Dermis microvascular lymphatic vessel endothelial cell (primary cell): ENCODE measurements at regions not wholly inside any gene's neighbourhood (a gene's known extent, or its start where the extent isn't known, plus 50 kb on each side); places are given as distances from the start of the nearest gene placed in this dataset.
A peak's percentile ranks its signal among the peaks of the same experiment; 100 is the strongest.

ENCODE experiments used
- DNase-seq, 2 donors: peaks; one replicate each; pipeline versions ENCODE4 v3.0.0 to v3.0.0-alpha.2; 2010; ENCODE audit warnings: low read depth in 2 of 2

DNA sequence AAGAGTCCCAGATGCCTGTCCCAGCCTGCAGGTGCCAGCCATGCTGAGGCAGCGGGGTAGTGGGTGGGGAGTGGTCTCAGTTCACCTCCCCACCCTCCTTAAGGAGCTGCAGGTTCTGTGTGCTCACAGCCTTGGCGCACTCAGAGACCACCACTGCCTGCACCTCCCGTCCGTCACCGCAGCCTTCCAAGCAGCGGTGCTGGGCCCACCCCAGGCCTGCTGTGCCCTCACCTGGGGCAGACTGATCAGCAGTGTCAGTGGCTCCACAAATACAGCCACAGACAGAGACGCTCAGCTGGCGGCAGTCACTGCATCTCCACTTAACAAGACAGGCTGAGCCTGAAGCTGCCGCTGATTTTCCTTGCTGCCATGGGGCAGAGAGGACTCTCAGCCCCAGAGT lies 120.2 kb downstream of the RFLNA start:
- DNase-seq, result no peak

DNA sequence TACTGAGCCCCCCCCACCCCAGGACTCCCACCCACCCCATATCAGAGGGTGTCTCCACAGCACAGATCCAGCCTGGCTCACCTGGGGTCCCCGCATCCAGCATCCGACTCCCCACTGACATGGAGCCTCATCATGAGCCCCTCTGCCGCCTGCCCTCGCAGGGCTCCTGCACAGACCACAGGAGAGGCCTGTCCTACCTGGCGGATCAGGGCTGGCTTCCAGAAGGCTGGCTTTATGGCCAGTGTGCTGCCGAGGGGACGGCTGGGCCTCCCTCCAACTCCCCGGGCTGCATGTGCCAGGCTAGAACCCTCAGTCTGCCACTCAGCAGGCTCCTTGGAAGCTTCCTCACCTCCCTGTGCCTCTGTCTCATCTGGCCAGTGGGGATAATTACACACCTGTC lies 119.0 kb downstream of the RFLNA start:
- DNase-seq, result no peak

GRCh38 chr12:124413401-124413800 lies 118.5 kb downstream of the RFLNA start:
- DNase-seq, result no peak

DNA sequence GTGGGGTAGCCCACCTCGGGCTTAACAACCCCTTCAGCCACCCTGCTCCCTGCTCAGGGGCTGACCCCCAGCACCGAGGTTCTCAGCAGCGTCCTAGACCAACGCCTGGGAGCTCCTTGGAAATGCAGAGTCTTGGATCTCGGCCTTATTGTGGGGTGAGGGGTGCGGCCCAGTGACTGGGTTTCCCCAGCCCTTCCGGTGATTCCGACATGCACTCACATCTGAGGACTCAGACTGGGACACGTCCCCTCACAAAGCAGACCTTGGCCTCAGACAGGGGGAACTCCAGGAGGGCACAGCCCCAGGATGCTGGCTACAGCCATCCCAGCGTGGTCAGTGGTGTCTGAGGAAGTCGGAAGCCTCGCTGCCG lies 117.7 kb downstream of the RFLNA start:
- no peak for DNase-seq

DNA sequence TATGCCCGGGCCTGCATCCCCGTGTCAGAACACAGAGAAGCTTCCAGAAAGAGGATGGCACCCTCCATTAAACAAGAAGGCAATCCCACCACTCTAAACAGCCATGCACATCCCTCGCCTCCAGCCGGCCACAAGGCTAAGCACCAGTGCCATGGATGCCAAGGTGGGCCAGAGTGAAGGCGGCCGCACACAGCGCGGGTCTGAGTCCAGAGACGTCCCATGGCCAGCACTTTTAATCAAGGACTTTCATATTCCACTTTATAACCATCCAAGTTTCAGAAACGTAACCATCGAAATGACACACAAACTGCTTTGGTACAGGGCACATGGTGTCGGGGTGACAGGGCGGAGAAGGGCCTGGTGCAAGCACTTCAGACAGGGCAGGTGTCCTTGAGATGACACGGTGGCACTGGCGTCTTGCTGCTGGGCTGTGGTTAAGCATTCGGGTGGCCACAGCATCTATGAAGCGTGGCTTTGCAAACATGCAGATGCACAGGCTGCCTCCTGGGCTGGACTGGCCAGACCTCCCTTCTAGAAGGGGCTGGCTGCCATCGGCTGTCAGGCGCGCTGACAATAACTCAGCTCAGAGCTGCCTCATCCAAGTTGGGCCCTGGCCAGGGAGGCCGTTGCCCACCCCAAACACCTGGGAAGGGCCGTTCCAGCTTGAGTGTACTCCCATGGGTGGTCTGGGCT lies 117.2 kb downstream of the RFLNA start:
- no peak for DNase-seq

DNA sequence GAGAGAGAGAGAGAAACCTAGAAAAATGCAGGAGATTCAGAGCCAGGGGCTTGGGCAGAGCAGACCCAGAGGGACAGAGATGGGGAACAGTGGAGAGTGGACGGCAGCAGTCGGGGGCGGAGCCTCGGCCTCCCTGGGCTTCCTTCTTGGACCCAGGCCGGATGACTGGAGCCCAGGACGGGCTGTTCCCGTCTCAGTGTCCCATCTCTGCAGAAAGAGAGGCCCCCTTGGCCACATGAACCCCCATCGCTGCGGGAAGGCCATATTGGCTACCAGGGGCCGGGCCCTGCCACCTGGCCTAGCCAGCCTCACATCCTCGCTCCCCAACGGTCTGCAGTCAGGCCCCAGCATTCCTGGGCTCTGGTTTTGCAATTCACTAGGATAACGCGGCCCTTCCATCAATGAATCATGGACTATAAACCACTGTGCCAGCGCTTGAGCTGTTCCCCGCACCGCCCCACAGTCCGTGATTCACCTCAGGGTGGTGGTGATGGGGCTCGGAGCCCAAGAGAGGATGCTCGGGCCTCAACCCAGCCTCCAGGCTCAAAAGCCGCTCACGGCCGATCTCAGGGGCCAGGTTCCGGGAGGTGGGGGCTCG lies 116.5 kb downstream of the RFLNA start:
- no peak for DNase-seq

- no peak for DNase-seq
Observed at GRCh38 chr12:124410354-124411175, 115.7 kb downstream of the RFLNA start.

GRCh38 chr12:124408822-124409517 lies 114.1 kb downstream of the RFLNA start:
- DNase-seq, result no peak

DNA sequence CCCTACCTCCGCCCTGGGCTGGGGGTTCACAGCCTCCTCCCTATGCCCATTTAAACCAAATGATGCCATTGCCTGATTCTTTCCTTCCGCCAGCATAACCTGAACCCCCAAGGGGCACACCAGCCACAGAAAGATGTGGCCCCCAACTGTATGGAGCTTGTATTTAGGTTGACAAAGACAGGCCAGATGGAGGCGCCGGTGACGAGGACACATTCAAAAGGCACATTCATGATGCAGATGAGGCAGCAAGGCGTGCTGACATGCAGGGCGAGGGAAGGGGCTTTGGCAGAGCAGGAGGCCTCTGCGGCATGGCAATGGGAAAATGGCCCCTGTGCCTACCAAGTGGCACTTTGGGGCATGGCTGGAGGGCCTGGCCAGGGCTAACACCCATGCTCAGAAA lies 112.2 kb downstream of the RFLNA start:
- DNase-seq, result no peak

DNA sequence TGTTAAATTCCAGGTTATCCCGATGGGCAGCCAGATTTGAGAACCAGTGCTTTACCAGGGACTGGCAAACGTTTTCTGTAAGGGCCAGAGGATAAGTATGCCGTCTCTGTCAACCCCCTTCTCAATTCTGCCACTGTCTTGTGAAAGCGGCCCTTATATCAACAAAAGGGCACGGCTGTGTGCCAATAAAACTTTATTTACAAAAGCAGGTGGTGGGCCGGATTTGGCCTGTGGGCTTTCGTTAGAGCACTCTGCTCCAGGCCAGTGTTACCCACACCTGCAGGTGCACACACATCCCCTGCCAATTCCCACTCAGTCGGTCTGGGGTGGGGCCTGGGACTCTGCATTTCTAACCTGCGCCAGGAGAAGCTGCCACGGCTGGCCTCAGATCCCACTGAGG lies 111.2 kb downstream of the RFLNA start:
- DNase-seq, result no peak

- DNase-seq, result no peak
Observed at GRCh38 chr12:124405592-124405991, 110.7 kb downstream of the RFLNA start.

- DNase-seq, result no peak
Observed at GRCh38 chr12:124405151-124405550, 110.3 kb downstream of the RFLNA start.

DNA sequence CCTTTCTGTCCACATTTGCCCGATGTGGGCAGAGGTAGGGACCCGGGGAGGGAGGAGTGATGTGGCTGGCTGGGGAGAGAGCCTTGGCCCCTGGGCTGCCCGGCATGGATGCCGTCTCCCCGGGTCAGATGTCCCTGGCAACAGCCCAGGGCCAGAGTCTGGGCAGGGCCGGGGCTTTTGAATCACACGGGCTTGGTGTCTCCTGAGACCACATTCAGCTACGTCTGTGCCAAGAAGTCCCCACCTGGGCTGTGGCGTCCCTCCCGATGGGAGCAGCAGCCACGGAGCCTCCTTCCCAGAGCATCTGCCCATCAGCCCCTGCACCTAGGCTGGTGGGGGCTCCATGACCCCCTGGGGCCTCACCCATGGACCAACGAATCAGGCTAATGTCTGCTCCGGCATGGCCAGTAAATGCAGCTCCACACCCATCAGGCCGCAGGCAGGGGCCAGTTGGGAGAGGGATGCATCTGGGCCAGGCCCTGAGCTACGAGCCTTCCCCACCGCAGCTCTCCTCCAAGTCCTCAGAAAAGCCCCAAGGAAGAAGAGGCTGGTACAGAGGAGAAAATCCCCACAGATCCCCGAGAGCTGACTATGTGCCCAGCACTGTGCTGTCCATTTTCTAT lies 109.4 kb downstream of the RFLNA start:
- no peak for DNase-seq

DNA sequence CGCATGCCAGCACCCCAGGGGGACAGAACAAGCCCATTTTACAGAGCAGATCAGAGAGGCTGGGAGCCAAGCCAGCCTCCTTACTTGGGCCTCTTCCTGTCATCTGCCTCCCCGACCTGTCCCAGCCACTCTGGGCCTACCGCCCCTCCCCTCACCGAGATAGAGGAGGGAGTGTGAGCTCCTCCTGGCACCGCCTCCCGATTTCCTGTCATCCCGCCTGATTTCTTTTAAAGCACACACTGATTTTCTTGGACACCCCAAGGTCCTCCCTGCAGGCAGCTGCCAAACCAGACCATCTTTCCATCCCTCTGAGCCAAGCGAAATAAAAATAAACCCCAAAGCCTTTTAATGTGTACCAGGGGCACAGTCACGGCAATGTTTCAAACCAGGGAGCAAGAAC lies 108.4 kb downstream of the RFLNA start:
- DNase-seq, result no peak

DNA sequence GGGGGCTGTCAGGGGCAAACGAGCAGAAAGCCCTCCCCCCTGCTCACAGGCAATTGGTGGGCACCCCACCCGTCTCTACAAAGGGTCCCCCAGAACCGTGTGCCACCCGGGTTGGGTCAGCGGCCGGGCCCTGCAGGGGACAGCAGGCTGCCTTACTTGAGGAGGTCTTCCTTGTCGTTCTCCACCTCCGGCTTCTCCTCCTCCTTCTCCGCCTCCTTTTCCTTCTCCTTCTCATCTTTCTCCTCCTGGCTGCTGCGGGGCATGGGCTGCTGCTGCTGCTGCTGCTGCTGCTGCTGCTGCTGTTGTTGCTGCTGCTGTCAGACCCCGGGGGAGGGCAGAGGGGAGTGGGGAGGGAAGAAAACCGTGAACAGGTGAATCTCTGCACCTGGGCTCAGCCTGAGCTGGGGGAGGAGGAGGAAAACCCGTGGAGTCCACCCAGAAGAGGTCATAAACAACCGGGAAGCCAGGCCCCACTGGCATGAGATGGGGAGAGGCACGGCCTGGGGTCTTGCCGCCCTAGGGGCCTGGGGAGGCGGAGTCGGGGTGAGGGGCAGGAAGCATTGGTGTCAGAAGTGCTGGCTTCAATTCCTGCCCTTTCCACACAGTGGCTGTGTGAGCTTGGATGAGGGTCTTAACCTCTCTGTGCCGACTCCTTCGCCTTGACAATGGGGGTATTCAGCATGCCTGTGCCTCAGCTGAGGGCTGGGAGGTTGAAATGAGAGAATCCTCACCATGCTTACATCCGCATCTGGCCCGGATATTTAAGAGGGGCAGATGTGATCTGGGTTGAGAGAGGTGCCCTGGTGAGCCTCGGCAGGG lies 107.6 kb downstream of the RFLNA start:
- no peak for DNase-seq

- DNase-seq, result no peak
Observed at GRCh38 chr12:124401704-124402221, 106.9 kb downstream of the RFLNA start.

- no peak for DNase-seq
Observed at GRCh38 chr12:124400124-124400523, 105.2 kb downstream of the RFLNA start.

- DNase-seq, result peak in 1 of 2 donors; percentile 42
Observed at GRCh38 chr12:124399622-124400021, 104.7 kb downstream of the RFLNA start.

GRCh38 chr12:124398578-124399227 lies 103.8 kb downstream of the RFLNA start:
- DNase-seq, result no peak
